ENCODE measurements at regions not wholly inside any gene's neighbourhood (a gene's known extent, or its start where the extent isn't known, plus 50 kb on each side); places are given as distances from the start of the nearest gene placed in this dataset.

GRCh38 chr4:12041828-12042227, 613.1 kb upstream of the HS3ST1 start:
- Histone ChIP-seq H2AFZ (ENCODE audit: low read depth) (no peak overlapping the region), H4K20me1 (ENCODE audit: insufficient read depth) (no peaks in the 10 kb centered on the region), H3K27ac (ENCODE audit: low read depth in 2 of 2, low read length in 1 of 2) (no peak overlapping the region), H3K4me2 (no peak overlapping the region), H3K27me3 (ENCODE audit: insufficient read depth) (no peaks in the 10 kb centered on the region), H3K9me3 (peaks cover 9% of the 10 kb centered on the region; the same call in 1 of the 2 replicates), H3F3A (replicated peaks; ENCODE audit: insufficient read depth) (no peaks in the 10 kb centered on the region), H3K9me2 (no peaks in the 10 kb centered on the region), H3K4me3 (ENCODE audit: low read depth in 2 of 2, low read length in 1 of 2) (no peak overlapping the region), H3K36me3 (replicated peaks in 1 of 2; ENCODE audit: control insufficient read depth in 1 of 2, insufficient read depth in 2 of 2, low read length in 1 of 2) (no peaks in the 10 kb centered on the region), H3K9ac (no peak overlapping the region), H3K79me2 (ENCODE audit: insufficient read depth) (no peaks in the 10 kb centered on the region), H3K4me1 (ENCODE audit: control insufficient read depth in 1 of 2, insufficient read depth in 2 of 2, low read depth in 1 of 2, low read length in 1 of 2) (no peaks in the 10 kb centered on the region)
- TF ChIP-seq GATA2 (CRISPR knock-in tag; IDR thresholded peaks at IDR 0.05) (no peak), RAD21 (IDR thresholded peaks at IDR 0.05; ENCODE audit: low read length) (peak; percentile 21; the same call in 1 of the 2 replicates)
- POLR2A ChIA-PET: no interaction called here
- WGBS (ENCODE audit: low lambda C conversion rate): 39% methylated on average over 2 of the region's 2 CpGs
- CTCF ChIA-PET: interaction anchor here (0.5 to 2.9 kb wide), 4 partner anchors 10 to 591 kb away, joined by 3 to 14 read pairs (median 3); no protein-coding TSS in a partner anchor
- no peak for DNase-seq

DNA sequence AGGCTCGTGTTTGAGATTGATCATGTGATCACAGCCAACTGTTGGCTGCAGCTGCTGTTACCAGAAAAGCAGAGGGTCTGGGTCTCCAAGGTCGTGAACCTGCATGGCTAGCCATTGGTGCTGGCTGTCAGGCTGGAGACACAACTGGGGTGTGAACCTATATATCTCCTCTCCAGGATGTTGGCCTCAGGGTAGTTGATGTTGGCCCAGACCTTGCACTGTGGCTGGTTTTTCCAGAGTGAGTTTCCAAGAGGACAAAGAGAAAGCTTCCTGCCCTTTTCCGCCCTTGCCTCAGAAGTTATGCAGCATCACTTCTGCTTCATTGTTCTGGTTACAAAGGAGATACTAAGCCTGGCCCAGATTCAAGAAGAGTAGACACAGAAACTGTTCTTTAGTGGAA, 607.8 kb upstream of the HS3ST1 start:
- Histone ChIP-seq H3K9ac (no peak overlapping the region), H3K4me2 (no peak overlapping the region), H3K4me3 (ENCODE audit: low read depth in 2 of 2, low read length in 1 of 2) (no peak overlapping the region), H3K36me3 (replicated peaks in 1 of 2; ENCODE audit: control insufficient read depth in 1 of 2, insufficient read depth in 2 of 2, low read length in 1 of 2) (no peaks in the 10 kb centered on the region), H3K9me2 (no peaks in the 10 kb centered on the region), H3F3A (replicated peaks; ENCODE audit: insufficient read depth) (no peaks in the 10 kb centered on the region), H3K4me1 (ENCODE audit: control insufficient read depth in 1 of 2, insufficient read depth in 2 of 2, low read depth in 1 of 2, low read length in 1 of 2) (no peaks in the 10 kb centered on the region), H3K27me3 (ENCODE audit: insufficient read depth) (no peaks in the 10 kb centered on the region), H2AFZ (ENCODE audit: low read depth) (no peak overlapping the region), H4K20me1 (ENCODE audit: insufficient read depth) (no peaks in the 10 kb centered on the region), H3K9me3 (peaks cover 6% of the 10 kb centered on the region; the same call in 1 of the 2 replicates), H3K27ac (ENCODE audit: low read depth in 2 of 2, low read length in 1 of 2) (no peak overlapping the region), H3K79me2 (ENCODE audit: insufficient read depth) (no peaks in the 10 kb centered on the region)
- no peak for DNase-seq
- TF ChIP-seq JUND (IDR thresholded peaks at IDR 0.05) (no peak), RXRA (IDR thresholded peaks at IDR 0.05; ENCODE audit: borderline replicate concordance, low read depth) (no peak), GABPA (IDR thresholded peaks at IDR 0.05; ENCODE audit: low read depth) (no peak), MEF2A (IDR thresholded peaks at IDR 0.05; ENCODE audit: borderline replicate concordance, low read depth) (no peak), YY1 (IDR thresholded peaks at IDR 0.05; ENCODE audit: low read depth) (no peak), FOSL2 (IDR thresholded peaks at IDR 0.05; ENCODE audit: borderline replicate concordance, low read depth) (no peak), POLR2AphosphoS5 (IDR thresholded peaks at IDR 0.05; ENCODE audit: low read depth, low read length) (no peak), EZH2phosphoT487 (IDR thresholded peaks at IDR 0.05; ENCODE audit: borderline replicate concordance, low read depth) (no peak), USF1 (IDR thresholded peaks at IDR 0.05; ENCODE audit: borderline replicate concordance, low read depth) (no peak), FOXM1 (IDR thresholded peaks at IDR 0.05; ENCODE audit: low read depth) (no peak), NFIC (IDR thresholded peaks at IDR 0.05; ENCODE audit: borderline replicate concordance) (no peak), MAX (IDR thresholded peaks at IDR 0.05; ENCODE audit: low read depth) (no peak), NRF1 (IDR thresholded peaks at IDR 0.05; ENCODE audit: low read depth, low read length) (no peak), GATA2 (CRISPR knock-in tag; IDR thresholded peaks at IDR 0.05) (no peak)
- TF ChIP-seq, protein P1, sequence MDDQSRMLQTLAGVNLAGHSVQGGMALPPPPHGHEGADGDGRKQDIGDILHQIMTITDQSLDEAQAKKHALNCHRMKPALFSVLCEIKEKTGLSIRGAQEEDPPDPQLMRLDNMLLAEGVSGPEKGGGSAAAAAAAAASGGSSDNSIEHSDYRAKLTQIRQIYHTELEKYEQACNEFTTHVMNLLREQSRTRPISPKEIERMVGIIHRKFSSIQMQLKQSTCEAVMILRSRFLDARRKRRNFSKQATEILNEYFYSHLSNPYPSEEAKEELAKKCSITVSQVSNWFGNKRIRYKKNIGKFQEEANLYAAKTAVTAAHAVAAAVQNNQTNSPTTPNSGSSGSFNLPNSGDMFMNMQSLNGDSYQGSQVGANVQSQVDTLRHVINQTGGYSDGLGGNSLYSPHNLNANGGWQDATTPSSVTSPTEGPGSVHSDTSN (IDR thresholded peaks at IDR 0.05): no peak
- TF ChIP-seq, protein P2, sequence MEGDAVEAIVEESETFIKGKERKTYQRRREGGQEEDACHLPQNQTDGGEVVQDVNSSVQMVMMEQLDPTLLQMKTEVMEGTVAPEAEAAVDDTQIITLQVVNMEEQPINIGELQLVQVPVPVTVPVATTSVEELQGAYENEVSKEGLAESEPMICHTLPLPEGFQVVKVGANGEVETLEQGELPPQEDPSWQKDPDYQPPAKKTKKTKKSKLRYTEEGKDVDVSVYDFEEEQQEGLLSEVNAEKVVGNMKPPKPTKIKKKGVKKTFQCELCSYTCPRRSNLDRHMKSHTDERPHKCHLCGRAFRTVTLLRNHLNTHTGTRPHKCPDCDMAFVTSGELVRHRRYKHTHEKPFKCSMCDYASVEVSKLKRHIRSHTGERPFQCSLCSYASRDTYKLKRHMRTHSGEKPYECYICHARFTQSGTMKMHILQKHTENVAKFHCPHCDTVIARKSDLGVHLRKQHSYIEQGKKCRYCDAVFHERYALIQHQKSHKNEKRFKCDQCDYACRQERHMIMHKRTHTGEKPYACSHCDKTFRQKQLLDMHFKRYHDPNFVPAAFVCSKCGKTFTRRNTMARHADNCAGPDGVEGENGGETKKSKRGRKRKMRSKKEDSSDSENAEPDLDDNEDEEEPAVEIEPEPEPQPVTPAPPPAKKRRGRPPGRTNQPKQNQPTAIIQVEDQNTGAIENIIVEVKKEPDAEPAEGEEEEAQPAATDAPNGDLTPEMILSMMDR (IDR thresholded peaks at IDR 0.05): no peak
- TF ChIP-seq, protein P3, sequence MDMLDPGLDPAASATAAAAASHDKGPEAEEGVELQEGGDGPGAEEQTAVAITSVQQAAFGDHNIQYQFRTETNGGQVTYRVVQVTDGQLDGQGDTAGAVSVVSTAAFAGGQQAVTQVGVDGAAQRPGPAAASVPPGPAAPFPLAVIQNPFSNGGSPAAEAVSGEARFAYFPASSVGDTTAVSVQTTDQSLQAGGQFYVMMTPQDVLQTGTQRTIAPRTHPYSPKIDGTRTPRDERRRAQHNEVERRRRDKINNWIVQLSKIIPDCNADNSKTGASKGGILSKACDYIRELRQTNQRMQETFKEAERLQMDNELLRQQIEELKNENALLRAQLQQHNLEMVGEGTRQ (IDR thresholded peaks at IDR 0.05; ENCODE audit: borderline replicate concordance, low read depth, low read length): no peak
- TF ChIP-seq, protein P4, sequence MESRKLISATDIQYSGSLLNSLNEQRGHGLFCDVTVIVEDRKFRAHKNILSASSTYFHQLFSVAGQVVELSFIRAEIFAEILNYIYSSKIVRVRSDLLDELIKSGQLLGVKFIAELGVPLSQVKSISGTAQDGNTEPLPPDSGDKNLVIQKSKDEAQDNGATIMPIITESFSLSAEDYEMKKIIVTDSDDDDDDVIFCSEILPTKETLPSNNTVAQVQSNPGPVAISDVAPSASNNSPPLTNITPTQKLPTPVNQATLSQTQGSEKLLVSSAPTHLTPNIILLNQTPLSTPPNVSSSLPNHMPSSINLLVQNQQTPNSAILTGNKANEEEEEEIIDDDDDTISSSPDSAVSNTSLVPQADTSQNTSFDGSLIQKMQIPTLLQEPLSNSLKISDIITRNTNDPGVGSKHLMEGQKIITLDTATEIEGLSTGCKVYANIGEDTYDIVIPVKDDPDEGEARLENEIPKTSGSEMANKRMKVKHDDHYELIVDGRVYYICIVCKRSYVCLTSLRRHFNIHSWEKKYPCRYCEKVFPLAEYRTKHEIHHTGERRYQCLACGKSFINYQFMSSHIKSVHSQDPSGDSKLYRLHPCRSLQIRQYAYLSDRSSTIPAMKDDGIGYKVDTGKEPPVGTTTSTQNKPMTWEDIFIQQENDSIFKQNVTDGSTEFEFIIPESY (IDR thresholded peaks at IDR 0.05; ENCODE audit: borderline replicate concordance, low read depth): no peak
- CTCF ChIA-PET: no interaction called here
- WGBS (ENCODE audit: low lambda C conversion rate): 8% methylated on average over 2 of the region's 3 CpGs
- POLR2A ChIA-PET: no interaction called here
